Upper lobe of left lung (tissue), 4 donors: ENCODE measurements at regions not wholly inside any gene's neighbourhood (a gene's known extent, or its start where the extent isn't known, plus 50 kb on each side); places are given as distances from the start of the nearest gene placed in this dataset.

Experiments used
- EP300 ChIP-seq, 4 donors: sonication (generic); formaldehyde crosslinking; IDR thresholded peaks; one replicate each; pipeline ENCODE4 v1.5.1; 2017; ENCODE audit warnings: antibody characterized with exemption in 4 of 4, control low read depth in 2 of 4
- POLR2A ChIP-seq, 4 donors: fragments of 450-650 bp; IDR thresholded peaks; one replicate each; pipeline ENCODE4 v1.5.1; 2016 to 2017; ENCODE audit warnings: antibody characterized with exemption in 4 of 4, mild to moderate bottlenecking in 2 of 4
- POLR2AphosphoS5 ChIP-seq, 2 donors: sonication (generic); formaldehyde crosslinking; IDR thresholded peaks; one replicate each; pipeline ENCODE4 v1.5.1; 2017; ENCODE audit warnings: antibody characterized with exemption in 2 of 2
- TF ChIP-seq, protein P1 (sequence below), 6 experiments: fragments of 450-650 bp in 4 of 6; fragments of 200-600 bp in 2 of 6; sonication (generic) in 2 of 6; IDR thresholded peaks; one replicate each; pipeline ENCODE4 v1.5.1; 2016 to 2019; ENCODE audit warnings: antibody characterized with exemption in 6 of 6

DNA sequence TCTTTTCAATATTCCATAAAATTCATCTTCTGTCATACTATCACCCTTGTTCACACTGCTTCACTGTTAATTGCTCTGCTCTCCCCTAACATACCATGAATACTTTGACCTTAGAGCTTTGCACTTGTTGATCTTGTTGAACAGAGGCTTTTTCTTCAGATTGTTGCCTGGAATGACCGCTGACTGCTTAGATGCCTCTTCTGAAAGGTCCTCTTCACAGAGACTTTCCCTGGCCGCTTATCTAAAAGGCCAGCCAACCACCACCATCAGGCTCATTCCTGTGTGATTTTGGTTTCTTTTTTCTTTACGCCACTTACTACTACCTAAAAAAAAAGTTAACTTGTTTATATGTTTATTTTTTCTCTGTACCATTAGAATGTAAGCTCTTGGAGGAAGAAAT is 667.7 kb downstream of the STPG2 start:
- TF ChIP-seq, protein P1, sequence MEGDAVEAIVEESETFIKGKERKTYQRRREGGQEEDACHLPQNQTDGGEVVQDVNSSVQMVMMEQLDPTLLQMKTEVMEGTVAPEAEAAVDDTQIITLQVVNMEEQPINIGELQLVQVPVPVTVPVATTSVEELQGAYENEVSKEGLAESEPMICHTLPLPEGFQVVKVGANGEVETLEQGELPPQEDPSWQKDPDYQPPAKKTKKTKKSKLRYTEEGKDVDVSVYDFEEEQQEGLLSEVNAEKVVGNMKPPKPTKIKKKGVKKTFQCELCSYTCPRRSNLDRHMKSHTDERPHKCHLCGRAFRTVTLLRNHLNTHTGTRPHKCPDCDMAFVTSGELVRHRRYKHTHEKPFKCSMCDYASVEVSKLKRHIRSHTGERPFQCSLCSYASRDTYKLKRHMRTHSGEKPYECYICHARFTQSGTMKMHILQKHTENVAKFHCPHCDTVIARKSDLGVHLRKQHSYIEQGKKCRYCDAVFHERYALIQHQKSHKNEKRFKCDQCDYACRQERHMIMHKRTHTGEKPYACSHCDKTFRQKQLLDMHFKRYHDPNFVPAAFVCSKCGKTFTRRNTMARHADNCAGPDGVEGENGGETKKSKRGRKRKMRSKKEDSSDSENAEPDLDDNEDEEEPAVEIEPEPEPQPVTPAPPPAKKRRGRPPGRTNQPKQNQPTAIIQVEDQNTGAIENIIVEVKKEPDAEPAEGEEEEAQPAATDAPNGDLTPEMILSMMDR (IDR thresholded peaks at IDR 0.05) = no peak
- TF ChIP-seq POLR2A (IDR thresholded peaks at IDR 0.05) = no peak
- TF ChIP-seq EP300 (IDR thresholded peaks at IDR 0.05) = no peak
- TF ChIP-seq POLR2AphosphoS5 (IDR thresholded peaks at IDR 0.05) = no peak
